GM18498 (cell line): ENCODE measurements at regions not wholly inside any gene's neighbourhood (a gene's known extent, or its start where the extent isn't known, plus 50 kb on each side); places are given as distances from the start of the nearest gene placed in this dataset.
"Not testable (repeated sequence)": the region's sequence is repeated elsewhere in the genome, so short reads cannot be mapped to it uniquely, and the experiment has no call there.

Experiments used
- ATAC-seq: cut with Tn5 transposase; IDR thresholded peaks from one replicate; pipeline ENCODE4 v1.9.1; 2021; ENCODE audit warnings: mild to moderate bottlenecking, moderate library complexity; ENCODE audit not compliant: unreplicated experiment

DNA sequence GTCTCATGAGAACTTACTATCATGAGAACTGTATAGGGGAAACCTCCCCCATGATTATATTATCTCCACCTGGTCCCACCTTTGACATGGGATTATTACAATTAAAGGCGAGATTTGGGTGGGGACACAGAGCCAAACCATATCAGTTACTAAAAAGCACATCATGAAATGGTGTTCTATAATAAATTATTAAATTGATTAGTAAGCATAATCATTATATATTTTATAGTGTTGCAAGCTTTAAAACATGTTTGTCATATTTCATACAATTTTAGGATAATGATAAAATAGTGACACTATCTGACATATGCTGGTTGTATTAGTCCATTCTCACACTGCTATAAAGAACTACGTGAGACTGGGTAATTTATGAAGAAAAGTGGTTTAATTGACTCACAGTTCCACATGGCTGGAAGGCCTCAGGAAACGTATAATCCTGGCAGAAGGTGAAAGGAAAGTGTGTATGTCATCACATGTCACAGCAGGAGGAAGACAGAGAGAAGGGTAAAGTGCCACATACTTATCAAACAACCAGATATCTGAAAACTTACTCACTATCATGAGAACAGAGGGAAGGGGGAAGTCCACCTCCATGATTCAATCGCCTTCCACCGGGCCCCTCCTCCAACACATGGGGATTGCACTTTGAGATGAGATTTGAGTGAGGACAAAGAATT is 539.2 kb upstream of the OLFM3 start:
- no peak for ATAC-seq

GRCh38 chr1:102531036-102531435 is 534.3 kb upstream of the OLFM3 start:
- ATAC-seq: no peak

- ATAC-seq: no peak
Measured at GRCh38 chr1:102529446-102529845, 532.7 kb upstream of the OLFM3 start.

- ATAC-seq: no peak
Measured at GRCh38 chr1:102500758-102501157, 504.0 kb upstream of the OLFM3 start.

GRCh38 chr1:102498929-102499328 is 502.2 kb upstream of the OLFM3 start:
- ATAC-seq: no peak

- not testable (repeated sequence) for ATAC-seq
Measured at GRCh38 chr1:102497810-102498209, 501.1 kb upstream of the OLFM3 start.

DNA sequence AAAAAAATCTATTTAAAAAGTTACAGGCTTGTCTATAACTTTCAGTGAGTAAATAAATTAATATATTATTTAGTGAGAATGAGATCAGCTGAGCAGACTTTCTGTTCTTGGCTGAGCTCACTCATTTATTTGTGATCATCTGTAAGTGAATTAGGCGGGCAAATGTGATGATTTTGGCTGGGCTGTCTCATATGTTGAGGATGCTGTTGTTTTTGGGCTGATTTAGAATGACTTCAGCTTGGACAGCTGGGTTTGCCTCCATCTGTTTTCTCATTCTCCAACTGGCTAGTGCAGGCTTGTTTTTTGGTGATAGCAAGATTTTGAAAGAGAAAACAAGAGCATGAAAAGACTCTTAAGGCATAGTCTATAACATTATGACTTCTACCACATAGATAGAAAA is 475.8 kb upstream of the OLFM3 start:
- ATAC-seq: no peak

GRCh38 chr1:102470767-102471166 is 474.0 kb upstream of the OLFM3 start:
- ATAC-seq: no peak

DNA sequence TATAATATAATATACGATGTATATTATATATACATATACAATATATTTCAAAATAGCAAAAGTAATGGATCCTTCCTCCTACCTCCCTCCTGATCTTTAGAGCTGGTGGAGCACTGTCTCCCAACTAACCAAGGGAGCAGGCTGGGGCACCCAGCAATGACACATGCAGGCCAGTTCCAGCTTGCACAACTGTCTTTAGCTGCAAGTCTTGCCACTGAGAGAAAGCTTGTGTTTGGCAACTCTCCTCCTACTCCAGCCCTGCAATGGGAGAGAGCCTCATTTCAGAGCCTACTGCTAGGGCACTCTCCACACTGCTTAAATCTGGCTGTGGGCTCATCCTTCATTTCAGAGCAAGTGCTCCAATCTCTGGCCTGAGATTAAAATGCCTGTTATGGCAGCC is 469.8 kb upstream of the OLFM3 start:
- ATAC-seq: no peak

DNA sequence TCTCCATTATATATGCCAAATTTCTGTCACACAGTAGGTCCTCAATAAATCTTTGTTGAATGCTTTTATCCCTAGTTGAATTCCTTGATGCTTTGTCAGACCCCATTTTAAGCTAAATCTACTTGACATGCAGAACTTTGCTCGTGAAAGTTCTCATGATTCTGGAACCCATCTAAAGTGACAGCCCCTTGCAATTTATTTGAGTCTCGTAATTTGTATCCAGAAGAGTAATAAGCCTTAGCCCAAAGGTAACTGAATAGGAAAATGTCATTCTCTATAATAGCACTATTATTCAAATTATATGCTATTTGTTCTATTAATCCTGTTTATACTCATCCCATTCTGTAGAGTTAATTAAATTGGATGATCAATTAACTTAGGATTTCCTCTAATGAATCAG is 466.6 kb upstream of the OLFM3 start:
- ATAC-seq: no peak

GRCh38 chr1:102442317-102442716 is 445.6 kb upstream of the OLFM3 start:
- ATAC-seq: not testable (repeated sequence)

DNA sequence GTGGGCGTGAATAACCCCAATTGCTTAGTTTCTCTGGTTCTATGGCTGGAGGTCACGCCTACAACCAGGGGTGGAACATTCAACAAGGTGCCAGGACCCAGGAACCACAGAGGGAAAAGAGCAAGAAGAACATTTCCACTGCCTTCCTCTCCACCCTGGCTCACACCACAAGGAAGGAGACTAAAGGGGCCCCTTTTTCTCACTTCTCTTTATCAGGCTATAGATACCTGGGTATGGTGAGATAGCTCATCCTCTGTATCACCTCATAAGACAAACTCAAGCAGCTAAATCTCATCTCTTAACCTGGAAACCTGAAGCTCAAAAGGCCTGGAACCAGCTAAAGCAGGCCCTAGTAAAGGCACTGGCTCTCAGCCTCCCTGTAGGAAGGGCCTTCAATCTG is 438.8 kb upstream of the OLFM3 start:
- ATAC-seq: peak; percentile 50

GRCh38 chr1:102434421-102434820 is 437.7 kb upstream of the OLFM3 start:
- ATAC-seq: no peak

- no peak for ATAC-seq
Measured at GRCh38 chr1:102431253-102431652, 434.5 kb upstream of the OLFM3 start.

DNA sequence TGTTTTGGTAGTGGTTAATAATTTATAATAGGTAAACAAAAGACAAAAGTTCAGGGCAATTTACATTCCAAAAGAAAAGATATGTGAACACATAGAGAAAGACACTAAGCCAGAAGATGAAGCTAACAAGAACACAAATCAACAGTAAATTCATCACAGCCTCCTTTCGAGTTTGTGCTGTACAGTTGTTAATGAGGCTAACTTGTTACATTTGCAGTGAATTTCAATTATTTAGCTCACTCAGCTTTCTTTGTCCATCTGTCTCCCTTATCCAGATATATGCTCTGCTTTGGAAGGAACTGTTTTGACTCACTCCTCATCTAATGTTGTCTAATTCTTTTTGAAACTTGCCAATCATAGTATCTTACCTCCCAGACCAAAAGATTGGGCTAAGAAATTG is 423.3 kb upstream of the OLFM3 start:
- no peak for ATAC-seq
